ENCODE measurements at regions not wholly inside any gene's neighbourhood (a gene's known extent, or its start where the extent isn't known, plus 50 kb on each side); places are given as distances from the start of the nearest gene placed in this dataset.
"Not testable (repeated sequence)": the region's sequence is repeated elsewhere in the genome, so short reads cannot be mapped to it uniquely, and the experiment has no call there.

DNA sequence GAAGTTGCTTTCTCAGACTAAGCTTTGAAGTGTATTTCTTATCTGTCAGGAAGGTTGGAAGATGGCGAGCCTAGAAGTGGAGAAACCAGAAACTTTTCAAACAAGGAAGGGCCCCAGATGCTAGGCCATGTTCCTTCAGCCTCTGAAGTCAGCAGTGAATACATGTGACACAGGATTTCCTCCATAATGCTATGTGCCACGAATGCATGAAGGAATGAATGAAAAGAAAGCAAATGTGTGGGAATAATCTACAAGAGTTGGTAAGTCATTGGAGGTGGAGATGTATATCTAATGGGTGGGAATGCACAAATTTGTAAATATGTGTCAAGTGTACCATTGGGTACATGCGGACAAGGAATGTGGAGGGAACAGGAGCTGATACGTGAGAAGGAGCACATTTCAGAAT, 123.2 kb upstream of the PRSS16 start:
- Mint-ChIP-seq H3K4me1 (peaks cover 12% of the 10 kb centered on the region), H3K27ac (no peak overlapping the region), H3K27me3 (peaks cover 3% of the 10 kb centered on the region), H3K36me3 (no peaks in the 10 kb centered on the region), H3K9me3 (no peaks in the 10 kb centered on the region), H3K4me3 (no peak overlapping the region)
- DNase-seq, result no peak

DNA sequence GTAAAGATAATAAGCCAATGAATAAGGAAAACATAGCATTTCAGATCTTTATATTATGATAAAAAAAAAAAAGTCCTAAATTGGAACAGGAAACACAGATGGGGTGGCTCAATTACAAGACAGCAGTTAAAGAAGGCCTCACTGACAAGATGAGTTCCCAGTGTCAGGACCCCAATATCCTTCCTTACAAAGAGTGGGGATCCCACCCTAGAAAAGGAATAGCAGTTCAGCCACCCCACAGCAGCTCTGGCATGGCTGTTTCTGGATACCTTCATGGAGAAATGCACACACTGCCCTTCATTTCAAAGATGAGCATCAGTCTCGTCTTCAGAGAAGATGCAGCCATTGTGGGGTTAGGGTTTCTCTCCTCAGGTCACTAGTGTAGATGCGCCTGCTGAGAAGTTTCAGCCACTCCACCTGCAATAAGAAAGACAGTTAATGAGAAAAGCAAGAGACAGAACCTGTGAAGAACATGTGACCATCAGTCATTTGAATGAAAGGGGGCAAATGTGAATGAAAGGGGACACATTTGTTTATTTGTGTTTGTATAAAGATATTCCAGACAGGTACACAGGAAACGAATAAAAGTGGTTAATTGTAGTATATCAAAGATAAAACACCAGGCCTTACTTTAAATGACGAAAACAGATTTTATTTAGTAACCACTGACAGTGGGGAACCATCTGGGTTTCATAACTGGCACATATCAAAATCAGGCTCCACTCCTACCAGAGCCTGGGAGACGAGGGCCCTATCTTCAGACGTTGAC, 121.3 kb upstream of the PRSS16 start:
- H3K4me1 Mint-ChIP-seq, result peaks cover 12% of the 10 kb centered on the region
- DNase-seq, result no peak
- no peaks in the 10 kb centered on the region for H3K9me3 Mint-ChIP-seq
- no peaks in the 10 kb centered on the region for H3K27me3 Mint-ChIP-seq
- H3K27ac Mint-ChIP-seq, result peak overlapping the region; percentile 71
- peak overlapping the region; percentile 69 for H3K4me3 Mint-ChIP-seq
- no peaks in the 10 kb centered on the region for H3K36me3 Mint-ChIP-seq

DNA sequence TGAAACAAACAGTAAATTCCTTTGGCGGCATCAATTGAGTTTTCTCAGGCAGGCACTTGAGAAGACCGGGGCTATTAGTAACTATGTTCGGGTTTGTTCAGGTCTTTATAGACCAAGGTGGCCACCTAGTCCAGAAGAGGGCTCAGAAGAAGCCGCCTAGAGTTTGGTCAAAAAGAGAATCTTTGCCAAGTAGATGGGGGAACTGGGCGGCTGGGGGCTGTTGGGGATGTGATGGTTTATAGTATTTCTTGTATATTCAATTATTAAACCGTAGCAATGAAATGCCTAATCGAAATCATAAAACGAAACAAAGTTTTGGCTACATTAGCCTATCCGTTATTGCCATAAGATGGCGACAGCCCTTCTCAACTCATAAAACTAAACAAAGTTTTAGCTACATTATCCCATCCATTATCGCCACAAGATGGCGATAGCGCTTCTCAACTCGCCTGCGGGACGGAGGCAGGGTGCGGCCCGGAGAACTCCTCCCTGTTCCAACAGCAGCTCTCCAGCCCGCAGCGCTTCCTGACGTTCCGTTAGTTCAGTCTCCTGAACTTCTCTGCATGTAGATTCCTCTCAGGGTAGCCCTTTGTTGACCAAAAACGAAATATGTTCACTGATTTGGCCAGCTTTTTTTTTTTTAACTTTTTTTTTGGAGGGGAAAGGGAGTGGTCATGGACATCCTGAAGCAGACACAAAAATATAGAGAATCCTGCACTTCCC, 120.5 kb upstream of the PRSS16 start:
- Mint-ChIP-seq H3K4me3 (peak overlapping the region; percentile 69), H3K4me1 (peaks cover 12% of the 10 kb centered on the region), H3K36me3 (no peaks in the 10 kb centered on the region)

DNA sequence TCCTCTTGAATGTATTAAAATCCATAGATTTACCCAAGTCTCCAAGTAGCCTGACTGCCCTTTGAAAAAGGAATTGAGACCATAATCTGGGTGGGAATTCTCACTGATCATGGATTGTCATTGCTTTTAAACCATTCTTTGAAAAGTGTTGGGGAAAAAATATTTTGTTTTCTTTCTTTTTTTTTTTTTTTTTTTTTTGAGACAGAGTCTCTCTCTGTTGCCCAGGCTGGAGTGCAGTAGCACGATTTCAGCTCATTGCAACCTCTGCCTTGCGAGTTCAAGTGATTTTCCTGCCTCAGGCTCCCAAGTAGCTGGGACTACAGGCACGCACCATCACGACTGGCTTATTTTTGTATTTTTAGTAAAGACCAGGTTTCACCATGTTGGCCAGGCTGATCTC, 119.6 kb upstream of the PRSS16 start:
- not testable (repeated sequence) for H3K4me3 Mint-ChIP-seq, H3K27me3 Mint-ChIP-seq, H3K36me3 Mint-ChIP-seq, H3K9me3 Mint-ChIP-seq, H3K27ac Mint-ChIP-seq, DNase-seq
- H3K4me1 Mint-ChIP-seq, result peaks cover 12% of the 10 kb centered on the region

More for the DNA sequence above, 120.5 kb upstream of the PRSS16 start:
- Mint-ChIP-seq H3K9me3 (no peaks in the 10 kb centered on the region), H3K27me3 (no peaks in the 10 kb centered on the region), H3K27ac (peak overlapping the region; percentile 71)
- DNase-seq, result peak; percentile 79

DNA sequence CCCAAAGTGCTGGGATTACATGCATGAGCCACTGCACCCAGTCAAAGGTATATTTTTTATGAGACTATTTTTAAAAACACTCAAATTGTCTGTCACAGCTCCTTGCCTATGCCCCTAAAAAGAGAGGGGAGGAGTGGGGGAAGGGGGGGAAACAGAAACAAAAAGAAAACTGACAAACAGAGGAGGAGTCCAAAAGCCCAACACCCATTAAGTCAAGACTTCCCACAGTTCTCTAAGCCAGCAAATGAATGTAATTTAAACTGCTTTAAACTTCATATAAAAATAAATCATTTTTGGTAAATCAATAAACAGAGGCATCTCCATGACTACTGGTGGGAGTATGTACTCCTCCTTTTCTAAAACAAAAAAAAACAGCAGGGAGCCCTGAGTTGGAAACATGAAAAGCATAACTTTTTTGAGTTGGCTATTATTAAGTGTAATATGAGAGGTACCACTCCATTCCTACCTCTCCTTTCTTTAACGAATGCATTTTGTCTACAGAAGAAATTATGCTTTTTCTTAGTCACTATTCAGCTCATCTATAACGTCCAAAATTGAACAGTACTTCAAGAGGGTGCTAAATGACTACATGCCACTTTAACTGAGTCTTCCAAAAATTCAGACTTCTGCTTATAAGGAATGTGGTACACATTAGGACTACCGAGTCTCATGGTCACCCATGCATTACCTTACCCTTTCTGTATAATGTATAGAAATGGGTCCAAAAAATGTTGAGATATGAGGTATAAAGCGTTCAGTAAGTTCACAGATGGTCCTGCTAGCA, 119.0 kb upstream of the PRSS16 start:
- H3K9me3 Mint-ChIP-seq, result no peaks in the 10 kb centered on the region
- H3K27ac Mint-ChIP-seq, result no peak overlapping the region
- no peaks in the 10 kb centered on the region for H3K27me3 Mint-ChIP-seq
- H3K4me3 Mint-ChIP-seq, result no peak overlapping the region
- DNase-seq, result no peak
- peaks cover 12% of the 10 kb centered on the region for H3K4me1 Mint-ChIP-seq
- H3K36me3 Mint-ChIP-seq, result no peaks in the 10 kb centered on the region

DNA sequence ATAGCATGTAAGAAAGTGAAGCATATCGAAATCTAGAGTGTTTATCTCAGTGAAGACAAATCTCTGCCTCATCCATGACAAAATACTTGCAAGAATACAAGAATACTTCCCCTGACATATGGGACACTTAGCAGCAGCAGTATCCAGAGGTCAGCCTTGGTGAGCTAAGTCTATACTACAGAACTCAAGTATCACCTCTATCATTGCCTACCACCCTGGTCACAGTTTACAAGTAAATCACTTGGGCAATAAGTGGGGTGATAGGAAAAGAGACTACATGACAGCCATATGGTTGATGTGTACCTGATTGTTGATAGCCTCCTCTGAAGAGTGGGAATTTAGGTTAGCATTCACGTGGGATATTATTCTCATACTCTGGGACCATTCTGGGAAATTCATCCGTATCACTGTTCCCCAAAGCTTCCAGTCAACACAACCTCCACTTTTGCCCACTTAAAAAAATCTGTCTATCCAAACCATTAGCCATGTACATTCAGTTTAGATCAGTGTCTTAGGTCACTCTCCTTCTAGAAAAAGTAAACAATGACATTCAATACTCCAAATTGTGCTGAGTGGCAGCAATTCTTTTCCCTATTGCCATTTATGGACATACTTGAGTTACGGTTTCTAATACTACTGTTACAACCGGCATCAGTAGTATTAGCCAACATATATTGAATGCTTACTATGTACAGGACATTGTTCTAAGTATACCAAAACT, 118.2 kb upstream of the PRSS16 start:
- H3K4me1 Mint-ChIP-seq, result peaks cover 12% of the 10 kb centered on the region
- no peaks in the 10 kb centered on the region for H3K27me3 Mint-ChIP-seq
- DNase-seq, result no peak
- no peaks in the 10 kb centered on the region for H3K9me3 Mint-ChIP-seq
- H3K27ac Mint-ChIP-seq, result no peak overlapping the region
- no peak overlapping the region for H3K4me3 Mint-ChIP-seq
- H3K36me3 Mint-ChIP-seq, result no peaks in the 10 kb centered on the region

DNA sequence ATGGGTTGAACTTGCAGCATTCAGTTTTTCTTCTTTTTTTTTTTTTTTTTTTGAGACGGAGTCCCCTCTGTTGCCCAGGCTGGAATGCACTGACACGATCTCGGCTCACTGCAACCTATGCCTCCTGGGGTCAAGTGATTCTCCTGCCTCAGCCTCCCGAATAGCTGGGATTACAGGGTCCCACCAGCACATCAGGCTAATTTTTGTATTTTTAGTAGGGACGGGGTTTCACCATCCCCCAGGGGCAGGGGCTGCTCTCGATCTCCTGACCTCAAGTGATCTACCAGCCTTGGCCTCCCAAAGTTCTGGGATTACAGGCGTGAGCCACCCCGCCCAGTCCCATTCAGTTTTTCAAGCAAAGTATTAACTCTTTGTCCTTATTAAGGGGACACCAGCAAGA, 117.6 kb upstream of the PRSS16 start:
- Mint-ChIP-seq H3K36me3 (no peaks in the 10 kb centered on the region), H3K4me1 (peaks cover 16% of the 10 kb centered on the region), H3K27ac (no peak overlapping the region), H3K9me3 (no peaks in the 10 kb centered on the region), H3K4me3 (no peak overlapping the region), H3K27me3 (no peaks in the 10 kb centered on the region)
- DNase-seq, result no peak

DNA sequence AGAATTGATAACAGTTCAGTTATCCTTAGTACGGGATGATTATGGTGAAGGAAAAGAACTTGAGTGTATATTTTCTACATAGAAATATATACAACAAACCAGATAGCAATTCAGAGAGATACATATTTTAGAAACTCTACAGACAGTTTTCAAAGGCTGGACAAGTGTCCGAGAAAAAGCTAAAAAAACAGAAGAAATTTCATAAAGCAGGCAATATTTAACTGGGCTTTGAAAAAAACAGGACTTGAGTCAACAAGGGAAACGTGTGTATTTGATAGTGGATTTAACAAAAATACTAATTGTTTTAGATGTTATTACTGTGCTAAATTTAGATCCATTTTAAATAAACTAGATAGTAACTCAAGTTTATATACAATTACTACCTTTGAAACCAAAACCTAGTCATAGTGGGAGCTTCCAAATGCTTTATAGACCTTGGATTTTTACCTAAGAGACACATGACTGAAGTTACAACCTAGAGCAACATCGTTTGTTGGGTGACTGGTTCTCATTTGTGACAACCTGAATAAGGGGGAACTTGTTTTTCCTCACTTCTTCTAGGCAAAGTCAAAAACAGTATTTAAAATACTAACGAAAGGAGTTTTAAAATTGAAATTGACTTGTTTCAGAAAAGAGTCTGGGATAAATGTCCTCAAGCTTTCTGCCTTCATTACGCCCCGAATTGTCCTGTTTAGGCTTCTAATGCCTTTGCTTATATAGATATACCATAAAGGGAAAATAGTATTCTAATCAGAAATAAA, 116.7 kb upstream of the PRSS16 start:
- DNase-seq, result no peak
- H3K9me3 Mint-ChIP-seq, result no peaks in the 10 kb centered on the region
- no peaks in the 10 kb centered on the region for H3K27me3 Mint-ChIP-seq
- no peaks in the 10 kb centered on the region for H3K36me3 Mint-ChIP-seq
- no peak overlapping the region for H3K4me3 Mint-ChIP-seq
- H3K4me1 Mint-ChIP-seq, result peaks cover 18% of the 10 kb centered on the region
- H3K27ac Mint-ChIP-seq, result no peak overlapping the region

DNA sequence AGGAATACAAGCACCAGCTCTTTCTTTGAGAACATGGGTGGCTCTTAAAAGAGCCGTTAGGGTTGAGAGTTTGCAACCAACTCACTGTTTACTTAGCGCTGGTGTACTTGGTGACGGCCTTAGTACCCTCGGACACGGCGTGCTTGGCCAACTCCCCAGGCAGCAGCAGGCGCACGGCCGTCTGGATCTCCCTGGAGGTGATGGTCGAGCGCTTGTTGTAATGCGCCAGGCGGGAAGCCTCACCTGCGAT, 115.3 kb upstream of the PRSS16 start:
- not testable (repeated sequence) for H3K4me3 Mint-ChIP-seq, H3K27ac Mint-ChIP-seq, H3K36me3 Mint-ChIP-seq, H3K9me3 Mint-ChIP-seq, DNase-seq, H3K27me3 Mint-ChIP-seq
- peaks cover 16% of the 10 kb centered on the region for H3K4me1 Mint-ChIP-seq

DNA sequence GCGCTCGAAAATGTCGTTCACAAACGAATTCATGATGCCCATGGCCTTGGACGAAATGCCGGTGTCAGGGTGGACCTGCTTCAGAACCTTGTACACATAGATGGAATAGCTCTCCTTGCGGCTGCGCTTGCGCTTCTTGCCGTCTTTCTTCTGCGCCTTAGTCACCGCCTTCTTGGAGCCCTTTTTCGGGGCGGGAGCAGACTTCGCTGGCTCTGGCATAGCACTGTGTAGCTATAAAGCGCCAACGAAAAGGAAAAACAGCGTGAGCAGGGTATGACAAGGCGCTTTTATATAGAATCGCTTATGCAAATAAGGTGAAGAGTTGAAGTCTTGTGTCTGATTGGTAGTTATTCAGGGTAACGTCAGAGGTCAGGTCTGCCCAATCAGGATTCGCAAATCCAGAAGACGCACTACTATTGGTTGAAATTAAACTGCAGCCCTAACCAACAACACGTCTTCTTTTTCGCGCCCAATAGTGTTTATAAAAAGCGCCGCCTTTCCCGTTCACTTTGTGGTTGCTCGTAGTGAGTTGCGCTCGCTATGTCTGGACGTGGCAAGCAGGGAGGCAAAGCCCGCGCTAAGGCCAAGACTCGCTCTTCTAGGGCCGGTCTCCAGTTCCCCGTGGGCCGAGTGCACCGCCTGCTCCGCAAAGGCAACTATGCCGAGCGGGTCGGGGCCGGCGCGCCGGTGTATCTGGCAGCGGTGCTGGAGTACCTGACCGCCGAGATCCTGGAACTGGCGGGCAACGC, 114.8 kb upstream of the PRSS16 start:
- no peaks in the 10 kb centered on the region for H3K27me3 Mint-ChIP-seq
- no peaks in the 10 kb centered on the region for H3K36me3 Mint-ChIP-seq
- H3K4me1 Mint-ChIP-seq, result peaks cover 17% of the 10 kb centered on the region
- H3K27ac Mint-ChIP-seq, result no peak overlapping the region
- DNase-seq, result peak; percentile 90
- no peaks in the 10 kb centered on the region for H3K9me3 Mint-ChIP-seq
- H3K4me3 Mint-ChIP-seq, result no peak overlapping the region

DNA sequence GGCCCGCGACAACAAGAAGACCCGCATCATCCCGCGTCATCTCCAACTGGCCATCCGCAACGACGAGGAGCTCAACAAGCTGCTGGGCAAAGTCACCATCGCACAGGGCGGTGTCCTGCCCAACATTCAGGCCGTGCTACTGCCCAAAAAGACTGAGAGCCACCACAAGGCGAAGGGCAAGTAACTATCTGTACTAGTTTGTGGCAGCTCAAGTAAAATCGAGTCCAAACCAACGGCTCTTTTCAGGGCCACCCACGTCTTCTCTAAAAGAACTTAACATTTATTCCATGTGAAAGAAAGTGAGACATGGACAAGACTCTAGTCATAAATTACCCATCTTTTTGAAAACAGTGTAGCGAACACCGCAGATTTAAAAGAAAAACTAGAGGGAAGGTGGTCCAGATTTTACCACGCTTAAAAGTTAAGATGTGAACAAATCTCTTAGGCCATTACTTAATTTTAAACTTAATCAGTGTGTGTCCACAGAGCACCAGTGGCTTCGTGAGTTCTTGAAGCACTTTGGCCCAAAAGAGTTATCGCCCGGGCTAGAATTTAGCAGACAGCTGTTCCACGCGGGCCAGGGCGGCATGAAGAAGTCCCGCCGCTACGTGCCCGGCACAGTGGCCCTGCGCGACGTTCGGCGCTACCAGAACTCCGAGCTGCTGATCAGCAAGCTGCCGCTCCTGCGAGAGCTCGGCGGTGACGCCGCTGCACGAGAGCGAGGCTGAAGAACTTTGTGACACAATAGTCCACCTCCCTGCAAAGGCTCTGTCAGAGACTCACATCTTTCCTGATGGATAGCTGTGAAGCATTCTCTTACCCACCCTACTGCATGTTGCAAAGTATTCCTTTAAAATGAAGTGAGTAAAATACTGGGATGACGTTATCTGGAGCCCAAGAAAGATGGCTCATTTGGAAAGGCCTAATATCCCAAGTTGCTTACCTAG, 113.9 kb upstream of the PRSS16 start:
- peak; percentile 84 for DNase-seq
- Mint-ChIP-seq H3K27ac (no peak overlapping the region), H3K4me1 (peaks cover 22% of the 10 kb centered on the region), H3K9me3 (no peaks in the 10 kb centered on the region), H3K27me3 (no peaks in the 10 kb centered on the region), H3K4me3 (no peak overlapping the region), H3K36me3 (no peaks in the 10 kb centered on the region)

DNA sequence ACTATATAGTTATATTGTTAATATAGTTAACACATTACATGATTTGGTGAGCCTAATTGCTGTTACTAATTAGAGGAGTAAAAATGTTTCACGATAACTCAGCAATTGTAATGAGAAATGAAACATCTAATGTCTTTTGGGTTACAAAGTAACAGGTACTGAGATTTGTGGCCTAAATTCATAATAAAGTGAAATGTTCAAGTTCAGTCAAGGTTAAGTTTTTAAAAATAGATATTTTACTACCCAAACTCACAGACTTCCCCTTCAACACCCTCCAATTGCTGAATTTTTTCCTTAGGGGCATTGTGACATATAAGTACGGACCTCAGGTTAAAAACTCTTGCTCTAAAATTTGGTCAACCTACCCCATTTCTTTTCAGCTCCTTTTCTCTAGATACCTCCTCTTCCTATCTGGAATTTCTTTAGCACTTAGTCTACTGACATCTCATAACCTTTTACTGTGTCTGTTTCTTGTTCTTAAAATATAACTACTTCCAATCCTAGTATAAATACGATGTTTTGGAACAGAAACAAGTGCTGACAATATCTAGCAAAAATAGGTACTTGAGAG, 112.3 kb upstream of the PRSS16 start:
- no peak for DNase-seq
- H3K27me3 Mint-ChIP-seq, result no peaks in the 10 kb centered on the region
- no peak overlapping the region for H3K4me3 Mint-ChIP-seq
- no peaks in the 10 kb centered on the region for H3K9me3 Mint-ChIP-seq
- peaks cover 9% of the 10 kb centered on the region for H3K36me3 Mint-ChIP-seq
- H3K4me1 Mint-ChIP-seq, result peaks cover 34% of the 10 kb centered on the region
- H3K27ac Mint-ChIP-seq, result no peak overlapping the region

DNA sequence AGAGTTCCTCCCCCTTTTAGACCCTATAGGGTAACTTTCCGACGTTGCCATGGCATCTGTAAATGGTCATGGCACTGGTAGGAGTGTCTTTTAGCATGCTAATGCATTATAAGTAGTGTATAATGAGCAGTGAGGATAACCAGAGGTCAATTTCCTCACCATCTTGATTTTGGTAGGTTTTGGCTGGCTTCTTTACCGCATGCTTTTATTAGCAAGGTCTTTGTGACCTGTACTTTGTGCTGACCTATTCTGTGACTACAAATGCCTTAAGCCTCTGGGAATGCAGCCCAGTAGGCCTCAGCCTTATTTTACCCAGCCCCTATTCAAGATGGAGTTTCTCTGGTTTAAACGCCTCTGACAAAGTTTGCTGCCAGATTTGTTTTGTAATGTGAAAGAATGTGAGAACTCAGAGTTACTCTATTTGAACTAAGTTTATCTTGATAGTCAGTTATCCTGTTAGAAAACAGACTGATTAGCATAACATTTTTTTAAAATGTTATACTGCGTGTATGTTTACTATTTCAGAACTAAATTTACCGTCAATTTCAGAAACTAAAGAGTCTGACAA, 111.3 kb upstream of the PRSS16 start:
- no peak overlapping the region for H3K27ac Mint-ChIP-seq
- no peak overlapping the region for H3K4me3 Mint-ChIP-seq
- H3K4me1 Mint-ChIP-seq, result peaks cover 35% of the 10 kb centered on the region
- H3K36me3 Mint-ChIP-seq, result peaks cover 9% of the 10 kb centered on the region
- no peaks in the 10 kb centered on the region for H3K9me3 Mint-ChIP-seq
- no peaks in the 10 kb centered on the region for H3K27me3 Mint-ChIP-seq
- no peak for DNase-seq

Data from activated naive CD8-positive, alpha-beta T cell treated with anti-CD3 and anti-CD28 coated beads for 36 hours (primary cell).